ENCODE measurements at regions not wholly inside any gene's neighbourhood (a gene's known extent, or its start where the extent isn't known, plus 50 kb on each side); places are given as distances from the start of the nearest gene placed in this dataset.

DNA sequence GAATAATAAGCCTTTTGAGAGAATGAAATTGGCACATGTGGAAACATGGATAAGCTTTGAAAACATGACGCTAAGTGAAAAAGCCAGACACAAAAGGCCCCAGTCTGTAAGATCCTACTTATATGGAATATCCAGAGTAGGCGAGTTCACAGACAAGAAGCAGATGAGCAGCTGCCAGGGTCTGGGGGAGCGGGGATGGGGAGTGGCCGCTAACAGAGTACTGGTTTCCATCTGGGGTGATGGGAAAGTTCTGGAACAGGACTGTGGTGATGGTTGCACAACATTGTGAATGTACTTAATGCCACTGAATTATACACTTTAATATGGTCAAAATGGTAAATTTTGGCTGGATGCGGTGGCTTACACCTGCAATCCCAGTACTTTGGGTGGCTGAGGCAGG is 126.5 kb downstream of the SPATA19 start:
- TF ChIP-seq, protein P1, sequence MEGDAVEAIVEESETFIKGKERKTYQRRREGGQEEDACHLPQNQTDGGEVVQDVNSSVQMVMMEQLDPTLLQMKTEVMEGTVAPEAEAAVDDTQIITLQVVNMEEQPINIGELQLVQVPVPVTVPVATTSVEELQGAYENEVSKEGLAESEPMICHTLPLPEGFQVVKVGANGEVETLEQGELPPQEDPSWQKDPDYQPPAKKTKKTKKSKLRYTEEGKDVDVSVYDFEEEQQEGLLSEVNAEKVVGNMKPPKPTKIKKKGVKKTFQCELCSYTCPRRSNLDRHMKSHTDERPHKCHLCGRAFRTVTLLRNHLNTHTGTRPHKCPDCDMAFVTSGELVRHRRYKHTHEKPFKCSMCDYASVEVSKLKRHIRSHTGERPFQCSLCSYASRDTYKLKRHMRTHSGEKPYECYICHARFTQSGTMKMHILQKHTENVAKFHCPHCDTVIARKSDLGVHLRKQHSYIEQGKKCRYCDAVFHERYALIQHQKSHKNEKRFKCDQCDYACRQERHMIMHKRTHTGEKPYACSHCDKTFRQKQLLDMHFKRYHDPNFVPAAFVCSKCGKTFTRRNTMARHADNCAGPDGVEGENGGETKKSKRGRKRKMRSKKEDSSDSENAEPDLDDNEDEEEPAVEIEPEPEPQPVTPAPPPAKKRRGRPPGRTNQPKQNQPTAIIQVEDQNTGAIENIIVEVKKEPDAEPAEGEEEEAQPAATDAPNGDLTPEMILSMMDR (IDR thresholded peaks at IDR 0.05; ENCODE audit: insufficient read depth, low read length, missing control alignments), result no peak
- no peak overlapping the region for H3K4me3 ChIP-seq (ENCODE audit: low read depth, low read length)
- ChIA-PET CTCF (no interaction called here), POLR2A (no interaction called here)
- DNase-seq (ENCODE audit: low read depth, low spot score), result no peak

DNA sequence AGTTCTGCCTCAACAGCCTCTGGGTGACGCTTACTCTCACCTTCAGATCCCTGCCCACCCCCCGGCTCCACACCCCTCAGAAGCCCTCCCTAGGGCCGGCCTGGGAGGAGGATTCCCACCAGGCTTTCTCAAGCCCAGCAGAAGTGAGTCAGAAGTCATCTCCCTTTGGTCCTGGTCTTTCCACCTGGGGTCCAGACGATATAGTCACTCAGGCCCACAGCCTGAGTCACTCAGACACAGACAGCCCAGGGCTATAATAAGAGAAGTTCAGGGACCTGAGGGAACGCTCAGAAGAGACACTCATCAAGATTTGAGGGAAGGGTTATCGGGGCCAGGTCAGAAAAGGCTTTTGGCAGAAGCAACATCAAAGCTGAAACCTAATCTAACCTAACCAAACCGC is 127.1 kb downstream of the SPATA19 start:
- ChIA-PET POLR2A (no interaction called here), CTCF (no interaction called here)
- no peak overlapping the region for H3K4me3 ChIP-seq (ENCODE audit: low read depth, low read length)
- DNase-seq (ENCODE audit: low read depth, low spot score), result no peak
- TF ChIP-seq, protein P1 (IDR thresholded peaks at IDR 0.05; ENCODE audit: insufficient read depth, low read length, missing control alignments), result no peak

DNA sequence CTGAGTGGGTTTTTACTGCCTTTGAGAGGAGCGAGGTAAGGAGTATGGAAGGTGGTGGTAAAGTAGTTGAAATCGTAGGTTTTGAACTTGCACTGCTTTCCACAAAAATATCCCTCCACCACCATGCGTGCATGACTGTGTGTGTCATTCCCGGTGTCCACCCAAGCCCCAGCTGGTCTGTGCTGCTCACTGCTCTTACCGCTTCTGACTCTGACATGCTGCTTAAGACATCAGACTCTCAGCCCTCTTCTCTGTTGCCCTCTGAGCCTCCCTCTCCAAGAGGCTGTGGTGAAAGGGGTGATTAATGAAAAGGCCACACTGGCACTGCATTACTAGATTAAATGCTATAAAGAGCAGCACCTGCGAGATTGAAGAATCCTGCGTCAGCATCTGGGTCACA is 128.7 kb downstream of the SPATA19 start:
- ChIA-PET POLR2A (no interaction called here), CTCF (no interaction called here)
- H3K4me3 ChIP-seq (ENCODE audit: low read depth, low read length), result no peak overlapping the region
- TF ChIP-seq, protein P1 (IDR thresholded peaks at IDR 0.05; ENCODE audit: insufficient read depth, low read length, missing control alignments), result no peak
- DNase-seq (ENCODE audit: low read depth, low spot score), result no peak

DNA sequence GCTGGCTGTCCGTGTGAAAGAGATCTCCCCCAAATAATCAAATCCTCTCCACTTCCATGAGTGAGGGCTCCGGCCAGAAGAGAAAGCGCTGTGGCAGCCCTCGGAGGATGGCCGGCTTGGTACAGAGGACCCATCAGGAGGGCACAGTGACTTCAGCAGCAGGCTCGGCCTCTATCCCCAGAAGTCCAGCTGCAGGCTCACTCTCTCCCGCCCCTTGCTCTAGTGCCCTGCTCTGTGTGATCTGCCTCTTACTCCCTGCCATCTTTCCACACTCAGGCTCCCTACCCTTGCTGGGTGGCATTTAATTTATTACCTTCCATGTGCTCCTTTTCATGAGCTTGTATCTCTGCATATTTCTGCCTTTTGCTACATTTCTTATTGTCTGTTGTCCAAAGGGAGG is 129.7 kb downstream of the SPATA19 start:
- no peak overlapping the region for H3K4me3 ChIP-seq (ENCODE audit: low read depth, low read length)
- ChIA-PET CTCF (no interaction called here), POLR2A (no interaction called here)
- TF ChIP-seq, protein P1 (IDR thresholded peaks at IDR 0.05; ENCODE audit: insufficient read depth, low read length, missing control alignments), result no peak
- no peak for DNase-seq (ENCODE audit: low read depth, low spot score)

DNA sequence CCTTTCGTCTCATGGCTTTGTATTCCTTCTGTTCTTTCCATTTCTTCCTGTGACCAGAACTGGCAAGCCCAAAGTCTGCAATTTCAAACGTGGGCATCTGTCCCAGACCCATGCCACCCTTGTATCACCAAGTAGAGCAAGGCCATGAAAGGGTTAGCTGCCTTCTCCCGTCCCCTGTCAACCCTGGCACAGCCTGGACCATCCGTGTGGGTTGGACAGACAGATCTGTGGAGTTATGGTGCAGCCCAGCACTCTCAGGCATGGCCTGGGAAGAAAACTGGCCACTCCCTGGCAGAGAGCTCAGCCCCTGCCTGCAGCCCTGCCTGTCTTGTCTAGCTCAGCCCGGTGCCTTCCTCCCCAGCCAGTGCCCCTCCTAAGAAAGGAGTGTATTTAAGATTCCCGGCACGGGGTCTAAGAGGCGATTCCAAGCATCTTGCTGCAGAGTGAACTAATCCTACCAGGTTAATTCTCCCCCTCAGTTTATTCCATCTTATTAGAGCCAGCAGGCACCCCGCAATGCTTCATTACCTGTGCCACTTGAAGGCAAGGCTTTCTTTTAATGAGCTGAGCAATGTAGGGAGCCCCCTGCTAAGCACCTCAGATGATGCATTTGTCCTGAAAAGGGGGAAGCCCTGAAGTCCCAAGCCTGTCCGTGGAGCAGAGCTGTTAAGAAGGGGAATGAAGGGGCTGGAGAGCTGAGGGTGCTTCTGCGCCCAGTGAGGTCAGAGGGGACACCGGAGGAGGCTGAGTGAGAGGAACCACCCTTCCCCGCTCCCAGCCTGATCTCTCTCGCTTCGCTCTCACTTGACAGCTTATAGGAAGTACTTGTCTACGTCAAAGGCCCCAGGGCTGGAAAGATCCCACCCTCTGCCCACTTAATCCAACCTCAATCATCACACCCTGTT is 130.6 kb downstream of the SPATA19 start:
- POLR2A ChIA-PET, result no interaction called here
- CTCF ChIA-PET, result no interaction called here
- no peak for DNase-seq (ENCODE audit: low read depth, low spot score)
- TF ChIP-seq, protein P1 (IDR thresholded peaks at IDR 0.05; ENCODE audit: insufficient read depth, low read length, missing control alignments), result no peak
- H3K4me3 ChIP-seq (ENCODE audit: low read depth, low read length), result no peak overlapping the region

DNA sequence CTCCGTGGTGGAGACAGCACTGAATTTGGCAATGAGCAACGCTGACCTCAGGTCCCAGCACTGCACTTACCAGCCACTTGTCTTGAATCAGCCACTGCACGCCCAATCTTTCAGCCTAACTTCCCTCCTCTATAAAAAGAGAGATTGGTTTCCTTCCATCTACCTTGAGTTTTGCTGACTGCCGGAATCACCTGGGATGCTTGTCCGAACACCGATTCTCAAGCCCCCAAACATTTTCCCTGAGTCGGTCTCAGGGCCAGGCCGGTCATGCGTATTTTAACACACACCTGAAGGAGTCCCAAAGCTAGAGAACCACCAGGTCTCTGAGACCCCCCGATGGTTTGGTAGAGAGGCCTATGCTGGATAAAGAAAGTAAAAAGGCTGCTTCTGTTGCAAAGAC is 131.5 kb downstream of the SPATA19 start:
- ChIA-PET POLR2A (no interaction called here), CTCF (no interaction called here)
- TF ChIP-seq, protein P1 (IDR thresholded peaks at IDR 0.05; ENCODE audit: insufficient read depth, low read length, missing control alignments), result no peak
- no peak overlapping the region for H3K4me3 ChIP-seq (ENCODE audit: low read depth, low read length)
- no peak for DNase-seq (ENCODE audit: low read depth, low spot score)

Data from AG04449 (cell line).